ENCODE measurements at regions not wholly inside any gene's neighbourhood (a gene's known extent, or its start where the extent isn't known, plus 50 kb on each side); places are given as distances from the start of the nearest gene placed in this dataset.
"Not testable (repeated sequence)": the region's sequence is repeated elsewhere in the genome, so short reads cannot be mapped to it uniquely, and the experiment has no call there.

GRCh38 chr2:85950743-85951142 lies 62.0 kb upstream of the ST3GAL5 start:
- H3K9me3 Mint-ChIP-seq = peaks cover 8% of the 10 kb centered on the region
- H3K4me3 Mint-ChIP-seq = no peak overlapping the region
- peaks cover 1% of the 10 kb centered on the region for H3K36me3 Mint-ChIP-seq
- H3K27me3 Mint-ChIP-seq = no peaks in the 10 kb centered on the region
- no peaks in the 10 kb centered on the region for H3K4me1 Mint-ChIP-seq
- H3K27ac Mint-ChIP-seq = no peak overlapping the region

GRCh38 chr2:85949280-85949679 lies 60.5 kb upstream of the ST3GAL5 start:
- Mint-ChIP-seq H3K27ac (no peak overlapping the region), H3K9me3 (peaks cover 8% of the 10 kb centered on the region), H3K27me3 (no peaks in the 10 kb centered on the region), H3K36me3 (peaks cover 1% of the 10 kb centered on the region), H3K4me1 (no peaks in the 10 kb centered on the region), H3K4me3 (no peak overlapping the region)

DNA sequence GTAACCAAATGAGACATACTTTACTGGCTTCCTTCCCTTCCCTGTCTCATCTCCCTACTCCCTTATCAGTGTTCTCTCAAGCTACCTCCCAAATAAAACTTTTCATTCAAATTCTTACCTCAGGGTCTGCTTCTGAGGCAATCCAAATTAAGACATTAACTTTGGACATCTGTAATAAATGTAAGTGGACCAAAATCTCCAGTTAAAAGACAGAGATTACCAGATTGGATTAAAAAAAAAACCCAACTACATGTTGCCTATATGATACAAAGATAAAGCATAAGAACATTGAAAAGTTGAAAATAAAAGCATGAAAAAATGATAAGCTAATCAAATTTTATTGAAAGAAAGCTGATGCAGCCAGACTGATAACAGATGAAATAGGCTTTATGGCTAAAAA lies 58.8 kb upstream of the ST3GAL5 start:
- Mint-ChIP-seq H3K9me3 (peaks cover 13% of the 10 kb centered on the region), H3K4me1 (no peaks in the 10 kb centered on the region), H3K4me3 (no peak overlapping the region), H3K36me3 (peaks cover 6% of the 10 kb centered on the region), H3K27me3 (no peaks in the 10 kb centered on the region), H3K27ac (no peak overlapping the region)

GRCh38 chr2:85945586-85945985 lies 56.8 kb upstream of the ST3GAL5 start:
- Mint-ChIP-seq H3K4me3 (no peak overlapping the region), H3K36me3 (peaks cover 14% of the 10 kb centered on the region), H3K9me3 (peaks cover 20% of the 10 kb centered on the region), H3K27ac (no peak overlapping the region), H3K4me1 (no peaks in the 10 kb centered on the region), H3K27me3 (no peaks in the 10 kb centered on the region)

DNA sequence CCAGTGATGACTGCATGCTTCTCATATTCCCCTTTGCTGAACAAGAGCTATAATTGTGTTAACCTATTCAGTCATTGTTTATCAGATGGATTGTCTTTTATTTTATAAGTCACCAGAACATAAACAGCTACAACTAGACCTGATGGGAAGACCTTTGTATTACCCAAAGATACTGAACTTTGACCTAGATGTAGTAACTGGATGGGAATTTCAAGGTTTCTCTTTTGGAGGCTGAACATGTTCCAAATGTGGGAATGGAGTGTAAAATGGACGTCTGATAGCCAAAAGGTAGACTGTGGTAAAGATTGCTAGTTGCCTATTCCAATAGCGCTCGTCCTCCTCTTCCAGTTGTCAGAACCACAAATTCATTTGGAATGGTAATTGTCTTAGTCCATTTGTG lies 56.4 kb upstream of the ST3GAL5 start:
- Mint-ChIP-seq H3K9me3 (peaks cover 20% of the 10 kb centered on the region), H3K4me3 (no peak overlapping the region), H3K4me1 (no peaks in the 10 kb centered on the region), H3K27me3 (no peaks in the 10 kb centered on the region), H3K27ac (no peak overlapping the region), H3K36me3 (peaks cover 14% of the 10 kb centered on the region)

GRCh38 chr2:85942346-85942957 lies 53.7 kb upstream of the ST3GAL5 start:
- Mint-ChIP-seq H3K27me3 (no peaks in the 10 kb centered on the region), H3K4me3 (no peak overlapping the region), H3K9me3 (peaks cover 13% of the 10 kb centered on the region), H3K4me1 (no peaks in the 10 kb centered on the region), H3K27ac (no peak overlapping the region), H3K36me3 (peaks cover 13% of the 10 kb centered on the region)

DNA sequence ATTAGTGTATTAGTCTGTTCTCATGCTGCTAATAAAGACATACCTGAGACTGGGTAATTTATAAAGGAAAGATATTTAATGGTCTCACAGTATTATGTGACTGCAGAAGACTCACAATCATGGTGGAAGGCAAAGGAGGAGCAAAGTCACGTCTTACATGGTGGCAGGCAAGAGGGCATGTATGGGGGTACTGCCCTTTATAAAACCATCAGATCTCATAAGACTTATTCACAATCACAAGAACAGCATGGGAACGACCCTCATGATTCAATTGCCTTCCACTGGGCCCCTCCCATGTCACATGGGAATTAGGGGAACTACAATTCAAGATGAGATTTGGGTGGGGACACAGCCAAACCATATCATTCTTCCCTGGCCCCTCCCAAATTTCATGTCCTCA lies 52.7 kb upstream of the ST3GAL5 start:
- H3K4me3 Mint-ChIP-seq, H3K4me1 Mint-ChIP-seq, H3K27ac Mint-ChIP-seq, H3K27me3 Mint-ChIP-seq: not testable (repeated sequence)
- H3K36me3 Mint-ChIP-seq = peaks cover 15% of the 10 kb centered on the region
- H3K9me3 Mint-ChIP-seq = peaks cover 12% of the 10 kb centered on the region

DNA sequence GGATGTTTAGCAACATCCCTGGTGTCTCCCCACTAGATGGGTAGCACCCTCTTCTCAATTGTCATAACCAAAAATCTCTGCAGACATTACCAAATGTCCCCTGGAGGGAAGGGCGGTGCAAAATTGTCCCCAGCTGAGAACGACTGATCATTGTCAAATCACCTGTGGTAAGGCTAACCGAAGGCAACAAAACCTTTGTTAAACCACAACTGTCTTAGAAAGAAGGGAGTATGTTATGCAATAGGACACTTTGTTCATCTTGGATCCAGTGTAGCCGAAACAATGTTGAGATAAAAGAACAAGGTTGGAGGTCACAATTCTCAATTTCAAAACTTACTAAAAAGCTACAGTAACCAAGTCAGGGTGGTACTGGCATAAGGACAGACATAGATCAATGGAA lies 50.3 kb upstream of the ST3GAL5 start:
- peaks cover 12% of the 10 kb centered on the region for H3K9me3 Mint-ChIP-seq
- no peak overlapping the region for H3K27ac Mint-ChIP-seq
- no peak overlapping the region for H3K4me3 Mint-ChIP-seq
- no peaks in the 10 kb centered on the region for H3K27me3 Mint-ChIP-seq
- H3K36me3 Mint-ChIP-seq = peaks cover 15% of the 10 kb centered on the region
- peaks cover 3% of the 10 kb centered on the region for H3K4me1 Mint-ChIP-seq
